ENCODE measurements at regions not wholly inside any gene's neighbourhood (a gene's known extent, or its start where the extent isn't known, plus 50 kb on each side); places are given as distances from the start of the nearest gene placed in this dataset.

DNA sequence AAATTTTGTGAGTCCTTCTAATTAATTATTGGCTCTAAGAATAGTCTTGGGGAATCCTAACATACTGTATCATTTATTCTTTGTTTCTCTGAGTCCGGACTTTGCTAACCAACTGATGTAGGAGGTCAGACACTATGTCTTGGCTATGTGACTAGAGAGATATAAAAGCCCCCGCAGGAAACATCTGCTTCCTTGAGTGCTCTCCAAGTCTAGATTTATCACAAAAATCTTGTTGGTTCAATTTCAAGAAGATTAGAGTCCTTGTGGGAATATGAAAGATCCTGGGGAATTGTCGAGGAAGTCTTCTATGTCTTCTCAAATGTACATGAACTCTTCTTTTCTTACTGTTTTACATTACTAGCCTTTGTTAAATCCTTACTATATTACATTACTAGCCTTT is 1712.5 kb downstream of the NCAM2 start:
- DNase-seq = no peak
- TF ChIP-seq GATA1 (IDR thresholded peaks at IDR 0.05; ENCODE audit: low read depth, low read length) = no peak
- TF ChIP-seq POLR2A (IDR thresholded peaks at IDR 0.05; ENCODE audit: low read length) = no peak

DNA sequence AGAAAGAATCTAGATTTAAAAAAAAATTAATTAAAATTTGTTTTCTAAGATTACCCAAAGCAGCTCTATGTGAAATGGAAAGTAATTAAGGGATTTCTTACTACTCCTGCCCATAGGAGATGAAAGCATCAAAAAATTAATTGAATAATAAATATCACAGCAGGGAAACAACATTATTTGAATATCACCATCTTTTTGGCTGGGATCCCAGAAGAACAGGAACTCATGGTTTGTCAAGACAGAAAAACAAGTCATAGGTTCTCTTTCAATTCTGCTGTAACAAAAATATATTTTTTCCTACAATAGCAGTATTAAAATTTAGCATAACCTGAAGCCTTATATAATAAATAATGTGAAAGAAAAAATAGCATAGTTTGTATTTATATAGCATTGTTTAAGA is 1713.4 kb downstream of the NCAM2 start:
- TF ChIP-seq GATA1 (IDR thresholded peaks at IDR 0.05; ENCODE audit: low read depth, low read length) (no peak), POLR2A (IDR thresholded peaks at IDR 0.05; ENCODE audit: low read length) (no peak)
- no peak for DNase-seq

DNA sequence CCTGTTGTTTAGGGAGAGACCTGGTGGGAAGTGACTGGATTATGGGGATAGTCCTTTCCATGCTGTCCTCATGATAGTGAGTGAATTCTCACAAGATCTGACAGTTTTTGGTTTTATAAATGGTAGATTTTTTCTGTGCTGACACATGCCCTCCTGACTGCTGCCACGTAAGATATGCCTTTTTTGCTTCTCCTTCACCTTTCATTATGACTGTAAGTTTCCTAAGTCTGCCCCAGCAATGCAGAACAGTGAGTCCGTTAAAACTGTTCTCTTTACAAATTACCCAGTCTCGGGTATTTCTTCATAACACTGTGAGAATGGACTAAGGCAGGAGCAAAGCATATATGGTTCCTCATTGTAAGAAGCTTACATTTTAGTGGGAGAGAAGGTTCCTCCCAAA is 1727.2 kb downstream of the NCAM2 start:
- DNase-seq = no peak
- TF ChIP-seq POLR2A (IDR thresholded peaks at IDR 0.05; ENCODE audit: low read length) (no peak), GATA1 (IDR thresholded peaks at IDR 0.05; ENCODE audit: low read depth, low read length) (no peak)

DNA sequence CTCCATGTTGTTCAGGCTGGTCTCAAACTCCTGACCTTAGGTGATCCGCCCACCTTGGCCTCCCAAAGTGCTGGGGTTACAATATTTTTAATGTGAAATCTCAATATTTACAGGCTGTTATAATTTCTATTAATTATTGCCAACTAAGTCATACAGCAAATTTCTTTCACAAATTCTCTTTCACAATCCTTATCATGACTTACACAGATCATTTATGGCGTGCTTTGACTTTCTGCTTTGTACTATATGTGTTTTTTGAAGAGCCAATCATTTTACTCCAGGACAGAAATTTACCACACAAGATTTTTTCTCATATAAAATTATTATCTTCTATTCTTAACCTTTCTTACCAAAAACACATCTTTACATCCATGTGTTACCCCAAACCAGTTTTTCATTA is 1729.9 kb downstream of the NCAM2 start:
- no peak for DNase-seq
- TF ChIP-seq POLR2A (IDR thresholded peaks at IDR 0.05; ENCODE audit: low read length) = no peak
- TF ChIP-seq GATA1 (IDR thresholded peaks at IDR 0.05; ENCODE audit: low read depth, low read length) = no peak

DNA sequence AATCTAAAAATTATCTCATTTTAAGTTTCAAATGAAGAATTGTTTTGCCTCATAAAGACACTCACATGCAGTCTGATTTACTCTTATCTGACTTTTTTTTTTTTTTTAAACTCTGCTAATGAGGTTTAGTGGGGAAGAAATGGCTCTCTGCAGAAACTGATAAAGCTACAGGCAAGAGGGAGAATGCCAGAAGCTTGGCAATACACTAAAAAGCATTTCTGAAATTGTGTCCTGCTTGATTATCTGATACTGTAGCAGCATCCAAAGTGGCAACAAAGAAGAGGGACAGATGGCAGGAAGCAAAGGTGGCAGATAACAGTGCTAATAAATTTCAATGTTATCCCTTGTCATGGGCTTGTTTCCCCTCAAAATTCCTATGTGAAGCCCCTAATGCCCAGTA is 1744.9 kb downstream of the NCAM2 start:
- DNase-seq = no peak
- TF ChIP-seq GATA1 (IDR thresholded peaks at IDR 0.05; ENCODE audit: low read depth, low read length) (no peak), POLR2A (IDR thresholded peaks at IDR 0.05; ENCODE audit: low read length) (no peak)

DNA sequence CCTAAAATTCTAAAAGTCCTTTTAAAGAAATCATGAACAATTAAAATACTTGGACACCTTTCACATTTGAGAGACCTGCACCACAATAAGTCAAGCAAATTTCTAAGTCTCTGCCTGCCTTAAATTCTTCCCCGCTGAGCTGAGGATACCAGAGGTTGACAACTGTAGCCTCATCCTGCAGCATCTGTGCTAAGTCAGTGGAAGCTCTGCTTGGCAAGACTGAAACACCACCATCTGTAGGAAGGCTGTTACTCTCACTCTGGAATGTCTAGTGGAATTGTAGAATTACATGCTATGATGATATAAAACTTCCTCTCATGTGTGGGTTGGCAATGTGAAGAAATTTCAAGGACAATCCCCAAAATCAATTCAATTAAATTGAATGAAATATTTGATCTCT is 1756.5 kb downstream of the NCAM2 start:
- no peak for DNase-seq
- TF ChIP-seq POLR2A (IDR thresholded peaks at IDR 0.05; ENCODE audit: low read length) = no peak
- no peak for TF ChIP-seq GATA1 (IDR thresholded peaks at IDR 0.05; ENCODE audit: low read depth, low read length)

DNA sequence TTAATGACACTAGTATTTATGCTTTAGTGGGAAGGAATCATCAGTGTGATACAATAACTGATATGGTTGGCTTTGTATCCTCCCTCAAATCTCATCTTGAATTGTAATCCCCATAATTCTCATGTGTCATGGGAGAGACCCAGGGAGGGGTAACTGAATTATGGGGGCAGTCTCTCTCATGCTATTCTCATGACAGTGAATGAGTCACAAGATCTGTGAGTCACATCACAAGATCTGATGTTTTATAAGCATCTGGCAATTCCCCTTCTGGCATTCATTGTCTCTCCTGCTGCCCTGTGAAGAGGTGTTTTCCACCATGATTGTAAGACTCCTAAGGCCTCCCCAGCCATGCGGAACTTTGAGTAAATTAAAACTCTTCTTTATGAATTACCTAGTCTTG is 1760.3 kb downstream of the NCAM2 start:
- DNase-seq = no peak
- no peak for TF ChIP-seq POLR2A (IDR thresholded peaks at IDR 0.05; ENCODE audit: low read length)
- no peak for TF ChIP-seq GATA1 (IDR thresholded peaks at IDR 0.05; ENCODE audit: low read depth, low read length)

DNA sequence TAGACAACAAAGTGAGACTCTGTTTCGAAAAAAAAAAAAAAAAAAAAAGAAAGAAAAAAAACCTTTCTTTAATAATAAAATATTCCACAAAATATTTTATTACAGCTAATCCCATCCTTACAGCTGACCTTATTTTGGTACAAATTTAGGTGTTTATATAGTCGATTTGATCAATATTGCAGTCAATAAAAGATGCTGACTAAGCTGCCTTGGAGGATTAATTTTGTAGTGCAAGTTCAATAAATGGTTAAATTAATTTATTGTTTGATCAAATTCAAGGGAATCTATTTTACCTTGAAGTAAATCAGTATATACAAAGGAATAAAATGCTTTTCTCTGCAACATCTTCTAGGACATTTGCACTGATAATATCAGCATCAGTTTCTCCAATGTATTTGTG is 1764.3 kb downstream of the NCAM2 start:
- DNase-seq = no peak
- TF ChIP-seq POLR2A (IDR thresholded peaks at IDR 0.05; ENCODE audit: low read length) (no peak), GATA1 (IDR thresholded peaks at IDR 0.05; ENCODE audit: low read depth, low read length) (no peak)

DNA sequence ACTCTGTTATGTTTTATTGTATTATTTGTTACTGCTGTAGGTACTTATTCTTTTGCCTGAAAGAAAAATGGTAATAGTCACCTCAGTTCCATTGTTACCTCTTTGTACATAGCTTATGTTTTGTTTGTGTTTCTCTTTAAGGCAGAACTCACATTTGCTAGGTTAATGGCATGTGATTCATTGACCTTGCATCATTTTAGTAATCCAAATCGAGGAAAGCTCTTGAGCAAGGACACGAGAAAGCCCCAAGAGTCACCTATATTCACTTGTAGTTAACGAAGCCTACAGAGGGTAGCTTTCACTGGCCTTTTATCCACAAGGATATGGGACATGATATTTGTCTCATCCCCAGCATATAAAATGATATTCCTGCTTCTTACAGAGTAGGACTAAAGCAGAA is 1765.2 kb downstream of the NCAM2 start:
- DNase-seq = no peak
- TF ChIP-seq GATA1 (IDR thresholded peaks at IDR 0.05; ENCODE audit: low read depth, low read length) = no peak
- TF ChIP-seq POLR2A (IDR thresholded peaks at IDR 0.05; ENCODE audit: low read length) = no peak

DNA sequence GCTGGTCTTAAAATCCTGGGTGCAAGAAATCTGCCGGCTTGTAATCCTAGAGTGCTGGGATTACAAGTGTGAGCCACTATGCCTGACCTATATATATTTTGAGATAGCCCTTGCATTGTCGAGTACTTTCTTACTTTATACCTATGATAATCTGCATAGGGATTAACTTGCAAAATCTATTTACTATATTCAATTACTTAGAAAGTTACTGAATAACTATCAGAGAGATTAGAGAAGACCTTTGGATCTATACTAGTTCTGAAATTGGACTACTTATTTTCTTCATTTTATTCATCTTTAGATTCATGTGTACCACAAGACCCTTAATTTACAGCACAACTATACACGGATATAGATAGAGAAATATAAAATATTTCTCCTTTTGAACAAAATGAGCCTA is 1766.0 kb downstream of the NCAM2 start:
- TF ChIP-seq POLR2A (IDR thresholded peaks at IDR 0.05; ENCODE audit: low read length) (no peak), GATA1 (IDR thresholded peaks at IDR 0.05; ENCODE audit: low read depth, low read length) (no peak)
- no peak for DNase-seq

DNA sequence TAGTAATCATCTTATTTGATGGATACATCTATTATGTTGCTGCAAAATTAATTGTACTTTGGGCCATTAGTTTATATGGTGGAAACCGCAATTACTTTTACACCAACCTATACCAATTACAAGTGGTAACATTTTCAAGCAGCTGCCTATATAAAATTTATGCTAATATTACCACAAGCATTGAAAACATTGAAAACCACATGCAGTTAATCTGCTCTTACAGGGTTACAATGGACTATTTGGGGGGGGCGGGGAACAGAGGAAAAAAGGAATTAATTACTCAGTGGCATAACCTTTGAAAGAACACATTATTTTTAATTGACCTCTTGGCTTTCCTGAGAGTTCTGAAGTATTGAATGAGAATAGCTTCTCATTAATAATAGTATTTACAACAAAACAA is 1793.2 kb downstream of the NCAM2 start:
- DNase-seq = no peak
- TF ChIP-seq POLR2A (IDR thresholded peaks at IDR 0.05; ENCODE audit: low read length) = no peak
- TF ChIP-seq GATA1 (IDR thresholded peaks at IDR 0.05; ENCODE audit: low read depth, low read length) = no peak

DNA sequence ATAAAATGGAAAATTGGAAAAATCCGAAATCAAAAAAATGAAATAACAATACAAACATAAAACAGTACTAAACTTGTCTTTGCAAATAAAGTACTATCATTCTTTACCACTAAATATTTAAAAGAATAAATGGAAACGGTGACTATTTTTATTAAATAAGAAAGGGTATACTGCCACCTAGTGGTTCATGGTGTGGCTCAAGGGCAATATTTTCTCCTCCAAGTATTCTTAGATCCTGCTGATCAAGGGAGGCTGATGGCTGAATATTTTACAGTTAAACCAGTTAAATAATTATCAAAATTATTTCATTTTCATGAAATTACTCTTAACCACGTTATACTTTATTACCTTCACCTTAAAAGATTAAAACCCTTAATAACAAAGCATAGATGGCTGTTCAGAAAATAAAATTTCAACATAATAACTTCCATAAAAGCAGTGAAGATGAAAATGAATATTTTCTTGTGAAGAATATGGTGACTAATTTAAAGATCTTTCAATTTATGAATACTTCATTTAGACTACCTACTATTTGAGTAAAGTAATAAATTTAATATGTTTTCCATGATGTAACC is 1793.9 kb downstream of the NCAM2 start:
- TF ChIP-seq POLR2A (IDR thresholded peaks at IDR 0.05; ENCODE audit: low read length) = no peak
- peak; percentile 17 to 65 for DNase-seq

DNA sequence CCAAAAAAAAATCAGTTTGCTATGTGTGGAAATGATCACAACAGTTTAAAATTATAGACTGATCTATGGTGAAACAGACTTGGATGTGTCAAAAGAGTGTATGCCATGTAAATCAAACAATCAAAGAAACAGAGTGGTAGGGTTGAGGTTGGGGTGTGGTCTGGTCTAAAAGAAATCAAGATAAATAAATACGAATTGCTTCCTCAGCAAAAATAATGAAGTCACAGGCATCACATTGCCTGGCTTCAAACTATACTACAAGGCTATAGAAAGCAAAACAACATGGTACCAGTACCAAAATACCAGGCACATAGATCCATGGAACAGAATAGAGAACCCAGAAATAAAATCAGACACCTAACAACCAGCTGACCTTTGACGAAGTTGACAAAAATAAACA is 1796.9 kb downstream of the NCAM2 start:
- no peak for TF ChIP-seq POLR2A (IDR thresholded peaks at IDR 0.05; ENCODE audit: low read length)
- TF ChIP-seq GATA1 (IDR thresholded peaks at IDR 0.05; ENCODE audit: low read depth, low read length) = no peak

DNA sequence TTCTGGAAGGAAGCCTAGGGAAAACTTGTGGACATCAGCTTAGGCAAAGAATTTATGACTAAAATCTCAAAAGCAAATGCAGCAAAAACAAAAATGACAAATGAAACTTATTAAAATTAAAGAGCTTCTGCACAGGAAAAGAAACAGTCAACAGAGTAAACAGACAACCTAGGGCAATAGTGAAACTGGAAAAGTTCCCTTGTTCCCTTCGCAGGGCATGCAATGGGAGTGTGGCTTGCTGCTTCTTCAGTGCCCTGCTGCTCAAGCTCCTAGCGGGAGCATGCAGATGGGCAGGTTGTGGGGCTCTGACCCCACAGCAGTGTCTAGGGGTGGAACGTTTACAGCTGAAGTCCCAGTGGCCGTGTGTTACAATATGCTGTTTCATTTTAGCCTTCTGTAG is 1797.4 kb downstream of the NCAM2 start:
- TF ChIP-seq GATA1 (IDR thresholded peaks at IDR 0.05; ENCODE audit: low read depth, low read length) (no peak), POLR2A (IDR thresholded peaks at IDR 0.05; ENCODE audit: low read length) (no peak)
- DNase-seq = no peak

More for the DNA sequence above, 1796.9 kb downstream of the NCAM2 start:
- DNase-seq = no peak

DNA sequence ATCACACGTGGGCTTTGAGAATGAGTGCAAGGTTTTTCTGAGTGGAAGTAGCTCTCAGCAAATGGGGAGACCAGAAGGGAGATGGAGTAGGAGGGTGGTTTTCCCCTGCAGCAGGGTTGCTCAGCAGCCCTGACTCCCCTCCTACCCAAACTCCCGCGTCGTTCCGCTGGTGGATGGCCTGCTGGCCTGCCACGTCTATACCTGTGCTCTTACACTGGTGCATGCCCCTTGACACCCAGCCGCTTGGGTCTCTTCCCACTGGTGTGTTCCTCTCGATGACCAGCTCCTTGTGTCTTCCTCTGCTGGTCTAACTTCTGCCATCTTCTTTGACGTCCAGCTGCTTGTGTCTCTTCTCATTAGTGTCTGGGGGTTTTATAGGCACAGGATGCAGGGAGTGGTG is 1797.9 kb downstream of the NCAM2 start:
- DNase-seq = no peak
- TF ChIP-seq POLR2A (IDR thresholded peaks at IDR 0.05; ENCODE audit: low read length) (no peak), GATA1 (IDR thresholded peaks at IDR 0.05; ENCODE audit: low read depth, low read length) (no peak)

DNA sequence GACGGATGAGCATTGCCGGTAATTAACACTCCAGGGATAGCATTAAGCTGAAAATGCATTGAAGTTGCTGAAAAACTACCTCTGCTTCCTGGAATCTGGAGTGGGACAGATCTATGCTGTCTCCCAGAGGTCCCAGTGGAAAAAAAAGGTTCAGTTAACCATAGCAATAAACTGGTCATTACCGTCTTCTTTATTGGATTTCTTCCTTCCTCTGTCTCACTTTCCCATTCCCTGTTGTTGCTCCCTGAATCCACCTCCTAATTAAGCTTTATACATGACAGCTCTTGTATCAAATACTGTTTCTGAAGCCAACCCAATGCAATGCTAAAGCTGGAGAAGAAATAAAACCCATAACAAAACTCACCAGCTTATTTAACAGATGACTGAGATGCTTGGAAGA is 1805.9 kb downstream of the NCAM2 start:
- DNase-seq = no peak
- TF ChIP-seq POLR2A (IDR thresholded peaks at IDR 0.05; ENCODE audit: low read length) (no peak), GATA1 (IDR thresholded peaks at IDR 0.05; ENCODE audit: low read depth, low read length) (no peak)
